ENCODE measurements at regions not wholly inside any gene's neighbourhood (a gene's known extent, or its start where the extent isn't known, plus 50 kb on each side); places are given as distances from the start of the nearest gene placed in this dataset.
A peak's percentile ranks its signal among the peaks of the same experiment; 100 is the strongest.

DNA sequence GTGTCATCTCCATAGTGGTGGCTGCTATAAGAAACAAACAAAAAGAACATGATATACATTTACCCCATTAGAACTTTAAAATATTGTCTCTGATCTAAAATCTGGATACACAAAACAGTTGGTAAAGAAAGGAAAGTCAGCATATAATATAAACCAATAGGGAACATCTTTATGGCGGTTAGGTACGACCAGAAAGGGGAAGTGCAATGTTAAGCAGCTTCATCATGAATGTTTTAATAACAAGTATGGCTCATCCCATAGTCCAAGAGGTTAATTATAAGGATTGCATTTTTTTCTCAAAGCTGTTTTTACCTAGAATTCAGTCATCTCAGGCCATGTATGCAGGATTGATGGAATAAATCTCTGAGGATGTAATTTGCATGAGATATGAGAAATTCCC is 1869.7 kb downstream of the PCDH7 start:
- no peak overlapping the region for H3K27ac ChIP-seq (ENCODE audit: low read depth, low read length, poor library complexity, severe bottlenecking)
- CTCF ChIA-PET = no interaction called here

DNA sequence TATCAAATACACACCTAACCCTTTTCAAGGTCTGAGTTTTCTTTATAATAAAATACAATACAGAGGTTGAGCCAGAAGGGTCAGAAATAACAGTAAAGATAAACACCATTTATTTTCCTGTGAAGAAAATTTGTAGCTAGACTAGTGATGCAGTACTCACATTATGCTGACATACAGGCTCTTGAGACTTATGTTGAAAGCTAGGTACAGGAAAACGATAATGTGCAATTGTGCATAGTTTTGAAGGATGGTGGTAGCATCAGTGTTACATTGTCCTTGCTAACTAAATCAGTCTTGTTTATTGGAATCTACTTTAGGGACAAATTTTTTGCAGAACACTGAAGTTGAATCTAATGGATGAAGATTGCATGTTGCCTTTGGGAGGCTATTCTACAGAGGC is 1877.2 kb downstream of the PCDH7 start:
- Histone ChIP-seq H3K4me3 (ENCODE audit: low read depth, low read length, poor library complexity, severe bottlenecking) (no peak overlapping the region), H3K27me3 (replicated peaks; ENCODE audit: insufficient read depth, low read depth, low read length, poor library complexity) (no peaks in the 10 kb centered on the region), H3K9me3 (ENCODE audit: low read depth, low read length, poor library complexity, severe bottlenecking) (no peaks in the 10 kb centered on the region), H3K4me1 (ENCODE audit: insufficient read depth, low read length, poor library complexity, severe bottlenecking) (no peaks in the 10 kb centered on the region), H3K36me3 (ENCODE audit: insufficient read depth, low read length, poor library complexity, severe bottlenecking) (no peaks in the 10 kb centered on the region), H3K27ac (ENCODE audit: low read depth, low read length, poor library complexity, severe bottlenecking) (no peak overlapping the region)
- intact Hi-C loops (cut with micrococcal nuclease; ENCODE audit: unreplicated experiment) = no loop called here
- CTCF ChIA-PET = no interaction called here
- POLR2A ChIA-PET (ENCODE audit: low non-redundant PET) = no interaction called here
- DNase-seq (ENCODE audit: low spot score) = no peak
- TF ChIP-seq EZH2 (IDR thresholded peaks at IDR 0.05; ENCODE audit: borderline replicate concordance, low read depth, low read length, poor library complexity, severe bottlenecking) = no peak
- TF ChIP-seq, protein P1, sequence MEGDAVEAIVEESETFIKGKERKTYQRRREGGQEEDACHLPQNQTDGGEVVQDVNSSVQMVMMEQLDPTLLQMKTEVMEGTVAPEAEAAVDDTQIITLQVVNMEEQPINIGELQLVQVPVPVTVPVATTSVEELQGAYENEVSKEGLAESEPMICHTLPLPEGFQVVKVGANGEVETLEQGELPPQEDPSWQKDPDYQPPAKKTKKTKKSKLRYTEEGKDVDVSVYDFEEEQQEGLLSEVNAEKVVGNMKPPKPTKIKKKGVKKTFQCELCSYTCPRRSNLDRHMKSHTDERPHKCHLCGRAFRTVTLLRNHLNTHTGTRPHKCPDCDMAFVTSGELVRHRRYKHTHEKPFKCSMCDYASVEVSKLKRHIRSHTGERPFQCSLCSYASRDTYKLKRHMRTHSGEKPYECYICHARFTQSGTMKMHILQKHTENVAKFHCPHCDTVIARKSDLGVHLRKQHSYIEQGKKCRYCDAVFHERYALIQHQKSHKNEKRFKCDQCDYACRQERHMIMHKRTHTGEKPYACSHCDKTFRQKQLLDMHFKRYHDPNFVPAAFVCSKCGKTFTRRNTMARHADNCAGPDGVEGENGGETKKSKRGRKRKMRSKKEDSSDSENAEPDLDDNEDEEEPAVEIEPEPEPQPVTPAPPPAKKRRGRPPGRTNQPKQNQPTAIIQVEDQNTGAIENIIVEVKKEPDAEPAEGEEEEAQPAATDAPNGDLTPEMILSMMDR (conservative IDR thresholded peaks at IDR 0.05; ENCODE audit: low read depth, low read length) = no peak
- BruUV-seq (replicated peaks) = no TSS peak

More for the DNA sequence above, 1869.7 kb downstream of the PCDH7 start:
- no TSS peak for BruUV-seq (replicated peaks)
- intact Hi-C loops (cut with micrococcal nuclease; ENCODE audit: unreplicated experiment) = no loop called here
- TF ChIP-seq EZH2 (IDR thresholded peaks at IDR 0.05; ENCODE audit: borderline replicate concordance, low read depth, low read length, poor library complexity, severe bottlenecking) = no peak
- TF ChIP-seq, protein P1 (conservative IDR thresholded peaks at IDR 0.05; ENCODE audit: low read depth, low read length) = no peak
- H3K9me3 ChIP-seq (ENCODE audit: low read depth, low read length, poor library complexity, severe bottlenecking) = no peaks in the 10 kb centered on the region
- POLR2A ChIA-PET (ENCODE audit: low non-redundant PET) = no interaction called here
- no peaks in the 10 kb centered on the region for H3K27me3 ChIP-seq (replicated peaks; ENCODE audit: insufficient read depth, low read depth, low read length, poor library complexity)
- H3K36me3 ChIP-seq (ENCODE audit: insufficient read depth, low read length, poor library complexity, severe bottlenecking) = no peaks in the 10 kb centered on the region
- no peaks in the 10 kb centered on the region for H3K4me1 ChIP-seq (ENCODE audit: insufficient read depth, low read length, poor library complexity, severe bottlenecking)
- no peak for DNase-seq (ENCODE audit: low spot score)
- H3K4me3 ChIP-seq (ENCODE audit: low read depth, low read length, poor library complexity, severe bottlenecking) = no peak overlapping the region

DNA sequence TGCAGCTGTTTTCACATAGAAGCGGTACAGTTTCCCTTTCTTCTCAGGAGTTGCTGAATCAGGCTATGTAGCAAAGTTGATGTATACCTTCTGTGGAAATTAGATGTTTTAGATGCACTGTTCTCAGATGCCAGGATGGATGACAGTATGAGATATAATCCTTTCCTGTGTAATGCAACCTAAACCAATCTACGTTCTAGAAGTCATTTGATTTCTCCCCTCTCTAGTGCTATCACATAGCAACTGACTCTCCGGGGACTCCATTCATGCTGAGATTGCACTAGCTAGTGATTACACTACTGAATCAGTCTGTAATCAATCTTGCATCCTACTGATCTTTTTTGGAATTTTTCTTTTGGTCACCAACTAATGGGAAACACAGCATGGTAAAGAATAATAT is 1881.7 kb downstream of the PCDH7 start:
- H3K36me3 ChIP-seq (ENCODE audit: insufficient read depth, low read length, poor library complexity, severe bottlenecking) = no peaks in the 10 kb centered on the region
- CTCF ChIA-PET = no interaction called here
- TF ChIP-seq EZH2 (IDR thresholded peaks at IDR 0.05; ENCODE audit: borderline replicate concordance, low read depth, low read length, poor library complexity, severe bottlenecking) = no peak
- TF ChIP-seq, protein P1 (conservative IDR thresholded peaks at IDR 0.05; ENCODE audit: low read depth, low read length) = no peak
- H3K27ac ChIP-seq (ENCODE audit: low read depth, low read length, poor library complexity, severe bottlenecking) = no peak overlapping the region
- H3K27me3 ChIP-seq (replicated peaks; ENCODE audit: insufficient read depth, low read depth, low read length, poor library complexity) = no peaks in the 10 kb centered on the region
- POLR2A ChIA-PET (ENCODE audit: low non-redundant PET) = no interaction called here
- peak; percentile 47 for DNase-seq (ENCODE audit: low spot score)
- no TSS peak for BruUV-seq (replicated peaks)
- no peaks in the 10 kb centered on the region for H3K4me1 ChIP-seq (ENCODE audit: insufficient read depth, low read length, poor library complexity, severe bottlenecking)
- no peak overlapping the region for H3K4me3 ChIP-seq (ENCODE audit: low read depth, low read length, poor library complexity, severe bottlenecking)
- intact Hi-C loops (cut with micrococcal nuclease; ENCODE audit: unreplicated experiment) = no loop called here
- H3K9me3 ChIP-seq (ENCODE audit: low read depth, low read length, poor library complexity, severe bottlenecking) = peaks cover 4% of the 10 kb centered on the region
